HG03103 (cell line): ENCODE measurements at regions not wholly inside any gene's neighbourhood (a gene's known extent, or its start where the extent isn't known, plus 50 kb on each side); places are given as distances from the start of the nearest gene placed in this dataset.

Source experiments
- ATAC-seq: cut with Tn5 transposase; IDR thresholded peaks from one replicate; pipeline ENCODE4 v1.9.1; 2021; ENCODE audit warnings: low read depth; ENCODE audit not compliant: unreplicated experiment

GRCh38 chr2:120985997-120986651, 250.5 kb downstream of the GLI2 start:
- ATAC-seq = no peak

- ATAC-seq = no peak
These were observed 251.4 kb downstream of the GLI2 start for GRCh38 chr2:120986898-120987650.

- no peak for ATAC-seq
These were observed 252.5 kb downstream of the GLI2 start for GRCh38 chr2:120988051-120988699.

- no peak for ATAC-seq
These were observed 253.2 kb downstream of the GLI2 start for GRCh38 chr2:120988700-120989511.

- no peak for ATAC-seq
These were observed 254.1 kb downstream of the GLI2 start for GRCh38 chr2:120989512-120990441.

- no peak for ATAC-seq
These were observed 254.8 kb downstream of the GLI2 start for GRCh38 chr2:120990451-120990871.

- no peak for ATAC-seq
These were observed 255.8 kb downstream of the GLI2 start for GRCh38 chr2:120991441-120991840.

- ATAC-seq = no peak
These were observed 257.3 kb downstream of the GLI2 start for GRCh38 chr2:120992791-120993555.

- ATAC-seq = no peak
These were observed 258.0 kb downstream of the GLI2 start for GRCh38 chr2:120993661-120994060.

GRCh38 chr2:120994301-120994995, 258.8 kb downstream of the GLI2 start:
- ATAC-seq = no peak

GRCh38 chr2:120995152-120995551, 259.5 kb downstream of the GLI2 start:
- ATAC-seq = no peak

GRCh38 chr2:120995656-120996190, 260.1 kb downstream of the GLI2 start:
- ATAC-seq = no peak

- ATAC-seq = no peak
These were observed 263.9 kb downstream of the GLI2 start for GRCh38 chr2:120999377-121000097.

GRCh38 chr2:121000804-121001203, 265.1 kb downstream of the GLI2 start:
- ATAC-seq = no peak

- no peak for ATAC-seq
These were observed 266.0 kb downstream of the GLI2 start for GRCh38 chr2:121001641-121002040.

GRCh38 chr2:121002597-121002996, 266.9 kb downstream of the GLI2 start:
- no peak for ATAC-seq

GRCh38 chr2:121003391-121003790, 267.7 kb downstream of the GLI2 start:
- ATAC-seq = no peak

GRCh38 chr2:121004359-121004758, 268.7 kb downstream of the GLI2 start:
- no peak for ATAC-seq
